Stomach (tissue), 8 donors: ENCODE measurements at regions not wholly inside any gene's neighbourhood (a gene's known extent, or its start where the extent isn't known, plus 50 kb on each side); places are given as distances from the start of the nearest gene placed in this dataset.

Source experiments
- DNase-seq, 2 donors: peaks; one replicate each; pipeline versions ENCODE4 v3.0.0 to v3.0.0-alpha.2; 2013 to 2019
- H3K27ac ChIP-seq, 5 donors: fragments of 200-600 bp in 4 of 5; sonication (generic) in 4 of 5; one replicate each; pipeline ENCODE4 v1.5.1; 2013 to 2019; ENCODE audit warnings: mild to moderate bottlenecking in 1 of 5, moderate library complexity in 1 of 5
- H3K27me3 ChIP-seq, 3 donors: fragments of 200-600 bp; sonication (generic); one replicate each; pipeline ENCODE4 v1.5.1; 2017 to 2019; ENCODE audit warnings: mixed run types in 1 of 3
- H3K36me3 ChIP-seq, 4 donors: fragments of 200-600 bp; sonication (generic); 1 replicate in 3 of 4; 2 replicates in 1 of 4; pipeline ENCODE4 v1.5.1; 2016 to 2019
- H3K4me1 ChIP-seq, 4 donors: fragments of 200-600 bp; sonication (generic); one replicate each; pipeline ENCODE4 v1.5.1; 2016 to 2019
- H3K4me3 ChIP-seq, 4 donors: fragments of 200-600 bp; sonication (generic) in 3 of 4; one replicate each; pipeline ENCODE4 v1.5.1; 2016 to 2019; ENCODE audit warnings: mild to moderate bottlenecking in 1 of 4
- H3K9me3 ChIP-seq, 4 donors: fragments of 200-600 bp; sonication (generic); one replicate each; pipeline ENCODE4 v1.5.1; 2016 to 2019
- CTCF ChIP-seq, 7 experiments: fragments of 450-650 bp in 4 of 7; fragments of 200-600 bp in 3 of 7; sonication (generic) in 3 of 7; IDR thresholded peaks; one replicate each; pipeline ENCODE4 v1.5.1; 2016 to 2019; ENCODE audit warnings: antibody characterized with exemption in 7 of 7, control low read depth in 2 of 7, mild to moderate bottlenecking in 1 of 7
- EP300 ChIP-seq: sonication (generic); formaldehyde crosslinking; IDR thresholded peaks from one replicate; pipeline ENCODE4 v1.6.1; 2017; ENCODE audit warnings: antibody characterized with exemption
- POLR2A ChIP-seq, 4 donors: fragments of 450-650 bp; IDR thresholded peaks; one replicate each; pipeline ENCODE4 v1.6.1; 2016; ENCODE audit warnings: antibody characterized with exemption in 4 of 4, control low read depth in 2 of 4, mild to moderate bottlenecking in 1 of 4, moderate library complexity in 1 of 4
- POLR2AphosphoS5 ChIP-seq, 3 donors: sonication (generic); formaldehyde crosslinking; IDR thresholded peaks; one replicate each; pipeline ENCODE4 v1.6.1; 2016; ENCODE audit warnings: antibody characterized with exemption in 3 of 3
- WGBS, 5 donors: extraction: QIAGEN DNeasy Blood & Tissue Kit in 3 of 5; methylation state at CpG; one replicate each; pipeline versions ENCODE4 v1.1.5 to v1.1.7; 2013 to 2018; 5-methylcytosine and 5-hydroxymethylcytosine counted together
- intact Hi-C: fragments of 100-400 bp; cut with DNase I; formaldehyde crosslinking; loops from one replicate; pipeline ENCODE4 v1.15.1; 2023; ENCODE audit warnings: low total_unique reads
- donor health status: healthy with polysubstance abuse.
- donor health status: Bipolar disorder and iron deficiency.
- donor health status: healthy.

GRCh38 chr2:126751477-126751876 is 95.5 kb downstream of the GYPC start:
- Histone ChIP-seq H3K4me3 (no peak overlapping the region), H3K36me3 (no peaks in the 10 kb centered on the region), H3K27me3 (no peaks in the 10 kb centered on the region), H3K27ac (no peak overlapping the region), H3K4me1 (no peaks in the 10 kb centered on the region), H3K9me3 (no peaks in the 10 kb centered on the region)
- no peak for DNase-seq
- WGBS, 5 donors, result 75 to 87% (median 86%) methylated on average over 4 of the region's 4 CpGs
- intact Hi-C loops, result no loop called here
- TF ChIP-seq POLR2A (IDR thresholded peaks at IDR 0.05), result no peak
- TF ChIP-seq POLR2AphosphoS5 (IDR thresholded peaks at IDR 0.05), result no peak
- TF ChIP-seq EP300, result no peak
- TF ChIP-seq CTCF (IDR thresholded peaks at IDR 0.05), result no peak

- no peaks in the 10 kb centered on the region for H3K9me3 ChIP-seq
- no peak overlapping the region for H3K27ac ChIP-seq
- no peak overlapping the region for H3K4me3 ChIP-seq
- DNase-seq, result no peak
- no peak for TF ChIP-seq CTCF (IDR thresholded peaks at IDR 0.05)
- no peak for TF ChIP-seq EP300
- no peak for TF ChIP-seq POLR2AphosphoS5 (IDR thresholded peaks at IDR 0.05)
- no peak for TF ChIP-seq POLR2A (IDR thresholded peaks at IDR 0.05)
- no peaks in the 10 kb centered on the region for H3K27me3 ChIP-seq
- intact Hi-C loops, result no loop called here
- H3K36me3 ChIP-seq, result no peaks in the 10 kb centered on the region
- WGBS, 5 donors, result 90 to 95% (median 91%) methylated on average over 3 to 4 of the region's 4 CpGs
- no peaks in the 10 kb centered on the region for H3K4me1 ChIP-seq
Observed at GRCh38 chr2:126752876-126753275, 96.9 kb downstream of the GYPC start.

GRCh38 chr2:126753501-126754212 is 97.7 kb downstream of the GYPC start:
- Histone ChIP-seq H3K9me3 (no peaks in the 10 kb centered on the region), H3K4me1 (no peaks in the 10 kb centered on the region), H3K4me3 (no peak overlapping the region), H3K27me3 (no peaks in the 10 kb centered on the region), H3K36me3 (no peaks in the 10 kb centered on the region), H3K27ac (no peak overlapping the region)
- intact Hi-C loops, result no loop called here
- DNase-seq, result no peak
- 68 to 84% (median 75%) methylated on average over 9 to 11 of the region's 11 CpGs for WGBS, 5 donors
- TF ChIP-seq EP300, result no peak
- no peak for TF ChIP-seq POLR2AphosphoS5 (IDR thresholded peaks at IDR 0.05)
- no peak for TF ChIP-seq CTCF (IDR thresholded peaks at IDR 0.05)
- TF ChIP-seq POLR2A (IDR thresholded peaks at IDR 0.05), result no peak

GRCh38 chr2:126754240-126755004 is 98.5 kb downstream of the GYPC start:
- H3K9me3 ChIP-seq, result no peaks in the 10 kb centered on the region
- no peak for TF ChIP-seq POLR2AphosphoS5 (IDR thresholded peaks at IDR 0.05)
- WGBS, 5 donors, result 72 to 80% (median 76%) methylated on average over 5 of the region's 5 CpGs

GRCh38 chr2:126756125-126756524 is 100.2 kb downstream of the GYPC start:
- DNase-seq, result no peak
- TF ChIP-seq POLR2A (IDR thresholded peaks at IDR 0.05) (no peak), CTCF (IDR thresholded peaks at IDR 0.05) (no peak), POLR2AphosphoS5 (IDR thresholded peaks at IDR 0.05) (no peak), EP300 (no peak)

More at GRCh38 chr2:126754240-126755004, 98.5 kb downstream of the GYPC start:
- Histone ChIP-seq H3K27me3 (no peaks in the 10 kb centered on the region), H3K36me3 (no peaks in the 10 kb centered on the region), H3K27ac (no peak overlapping the region), H3K4me1 (no peaks in the 10 kb centered on the region), H3K4me3 (no peak overlapping the region)
- intact Hi-C loops, result no loop called here
- DNase-seq, result no peak

More at GRCh38 chr2:126756125-126756524, 100.2 kb downstream of the GYPC start:
- H3K4me1 ChIP-seq, result no peaks in the 10 kb centered on the region
- no peaks in the 10 kb centered on the region for H3K36me3 ChIP-seq
- no peaks in the 10 kb centered on the region for H3K27me3 ChIP-seq
- H3K9me3 ChIP-seq, result no peaks in the 10 kb centered on the region
- no peak overlapping the region for H3K27ac ChIP-seq
- intact Hi-C loops, result no loop called here
- WGBS, 5 donors, result 69 to 86% (median 75%) methylated on average over 1 of the region's 1 CpG
- H3K4me3 ChIP-seq, result no peak overlapping the region
